SK-N-SH (cell line): ENCODE measurements at regions not wholly inside any gene's neighbourhood (a gene's known extent, or its start where the extent isn't known, plus 50 kb on each side); places are given as distances from the start of the nearest gene placed in this dataset.

ENCODE experiments used
- CTCF ChIA-PET: fragments of 300-600, 350-600 bp; formaldehyde crosslinking; extraction: SDS; loops from one replicate; lab custom pipeline; 2021; lab: Yijun Ruan, JAX
- POLR2A ChIA-PET: fragments of 350-600 bp; sonication (Branson Sonifier 250); formaldehyde crosslinking; extraction: SDS; loops from one replicate; lab custom pipeline; 2020; ENCODE audit warnings: antibody characterized with exemption, inconsistent platforms; lab: Yijun Ruan, JAX
- DNase-seq: peaks from one replicate; pipeline ENCODE4 v3.0.0; 2012
- H2AFZ ChIP-seq: fragments of 200-600 bp; sonication (generic); 2 replicates; pipeline ENCODE4 v1.8.1; 2016; ENCODE audit warnings: antibody characterized with exemption, mild to moderate bottlenecking, low read depth
- H3F3A ChIP-seq: fragments of 200-600 bp; sonication (generic); replicated peaks from 2 replicates; pipeline ENCODE3; 2016; ENCODE audit warnings: antibody characterized with exemption, mild to moderate bottlenecking; ENCODE audit not compliant: insufficient read depth
- H3K27ac ChIP-seq, 2 experiments: fragments of 200-500 bp in 1 of 2; fragments of 200-600 bp in 1 of 2; sonication (Bioruptor generic) in 1 of 2; sonication (generic), shearing (Covaris generic) in 1 of 2; 2 replicates each; pipeline versions ENCODE4 v1.5.1 to v1.6.1; 2014 to 2016; ENCODE audit warnings: low read depth in 2 of 2, inconsistent platforms in 1 of 2, low read length in 1 of 2, mild to moderate bottlenecking in 1 of 2, mixed read lengths in 1 of 2
- H3K27me3 ChIP-seq: fragments of 200-600 bp; sonication (generic), shearing (Covaris generic); 2 replicates; pipeline ENCODE4 v1.6.1; 2016; ENCODE audit warnings: mixed run types; ENCODE audit not compliant: insufficient read depth
- H3K36me3 ChIP-seq, 2 experiments: fragments of 200-500 bp in 1 of 2; fragments of 200-600 bp in 1 of 2; sonication (Bioruptor generic) in 1 of 2; sonication (generic) in 1 of 2; replicated peaks in 1 of 2; 2 replicates each; pipeline versions ENCODE3 to v1.5.1; 2014 to 2016; ENCODE audit warnings: low read length in 1 of 2, mild to moderate bottlenecking in 1 of 2; ENCODE audit not compliant: insufficient read depth in 2 of 2, control insufficient read depth in 1 of 2
- H3K4me1 ChIP-seq, 2 experiments: fragments of 200-500 bp in 1 of 2; fragments of 200-600 bp in 1 of 2; sonication (Bioruptor generic) in 1 of 2; sonication (generic), shearing (Covaris generic) in 1 of 2; 2 replicates each; pipeline versions ENCODE4 v1.5.1 to v1.6.1; 2014 to 2016; ENCODE audit warnings: low read depth in 1 of 2, low read length in 1 of 2, mixed run types in 1 of 2; ENCODE audit not compliant: insufficient read depth in 2 of 2, control insufficient read depth in 1 of 2
- H3K4me2 ChIP-seq: fragments of 200-600 bp; sonication (generic), shearing (Covaris generic); 2 replicates; pipeline ENCODE4 v1.6.1; 2017; ENCODE audit warnings: mixed run types
- H3K4me3 ChIP-seq, 2 experiments: fragments of 200-500 bp in 1 of 2; fragments of 200-600 bp in 1 of 2; sonication (Bioruptor generic) in 1 of 2; sonication (generic), shearing (Covaris generic) in 1 of 2; 2 replicates each; pipeline versions ENCODE4 v1.5.1 to v1.8.1; 2014 to 2016; ENCODE audit warnings: low read depth in 2 of 2, inconsistent platforms in 1 of 2, low read length in 1 of 2, mild to moderate bottlenecking in 1 of 2, mixed read lengths in 1 of 2, moderate library complexity in 1 of 2
- H3K79me2 ChIP-seq: fragments of 200-600 bp; sonication (generic); 2 replicates; pipeline ENCODE4 v1.8.1; 2017; ENCODE audit warnings: mild to moderate bottlenecking; ENCODE audit not compliant: insufficient read depth
- H3K9ac ChIP-seq: fragments of 200-600 bp; sonication (generic); 2 replicates; pipeline ENCODE4 v1.6.1; 2017; ENCODE audit warnings: mixed run types
- H3K9me2 ChIP-seq: fragments of 200-600 bp; sonication (generic); 2 replicates; pipeline ENCODE4 v1.6.1; 2017; ENCODE audit warnings: mixed run types
- H3K9me3 ChIP-seq: fragments of 200-600 bp; sonication (generic); 2 replicates; pipeline ENCODE4 v1.6.1; 2017; ENCODE audit warnings: mixed run types, mild to moderate bottlenecking, moderate library complexity
- H4K20me1 ChIP-seq: fragments of 200-600 bp; sonication (generic); 2 replicates; pipeline ENCODE4 v1.6.1; 2017; ENCODE audit warnings: mild to moderate bottlenecking, mixed run types; ENCODE audit not compliant: insufficient read depth
- CHD2 ChIP-seq: fragments of 150-350 bp; IDR thresholded peaks from 2 replicates; pipeline ENCODE4 v1.6.1; 2018; ENCODE audit warnings: low read length; ENCODE audit not compliant: partially characterized antibody
- CTCF ChIP-seq: fragments of 200-600 bp; sonication (generic); IDR thresholded peaks from 2 replicates; pipeline ENCODE4 v1.6.1; 2017; ENCODE audit warnings: antibody characterized with exemption, mild to moderate bottlenecking, moderate library complexity
- EP300 ChIP-seq, 2 experiments: IDR thresholded peaks; 2 replicates each; pipeline versions ENCODE4 v1.4.0 to v1.6.1; 2012; ENCODE audit warnings: borderline replicate concordance in 1 of 2, low read depth in 1 of 2, low read length in 1 of 2
- GATA2 ChIP-seq: sonication (generic); formaldehyde crosslinking; IDR thresholded peaks from 2 replicates; pipeline ENCODE4 v1.5.0; 2020; ENCODE audit warnings: mild to moderate bottlenecking, missing genetic modification reagents
- IRF3 ChIP-seq: fragments of 150-350 bp; IDR thresholded peaks from 2 replicates; pipeline ENCODE4 v1.6.1; 2016; ENCODE audit warnings: mild to moderate bottlenecking, low read depth, low read length
- JUND ChIP-seq: IDR thresholded peaks from 2 replicates; pipeline ENCODE4 v1.4.0; 2012
- NRF1 ChIP-seq: IDR thresholded peaks from 2 replicates; pipeline ENCODE4 v1.6.1; 2012; ENCODE audit warnings: low read depth, mild to moderate bottlenecking, low read length
- PBX3 ChIP-seq: IDR thresholded peaks from 2 replicates; pipeline ENCODE4; 2012
- POLR2AphosphoS5 ChIP-seq: IDR thresholded peaks from 2 replicates; pipeline ENCODE4 v1.6.1; 2012; ENCODE audit warnings: low read depth, low read length
- RAD21 ChIP-seq: IDR thresholded peaks from 2 replicates; pipeline ENCODE4 v1.6.1; 2012; ENCODE audit warnings: mild to moderate bottlenecking, low read length
- RFX5 ChIP-seq: IDR thresholded peaks from 2 replicates; pipeline ENCODE4 v1.6.1; 2012; ENCODE audit warnings: mild to moderate bottlenecking, improper control_type of control experiment, low read length
- RXRA ChIP-seq: IDR thresholded peaks from 2 replicates; pipeline ENCODE4 v1.4.0; 2012; ENCODE audit warnings: low read depth, mild to moderate bottlenecking, borderline replicate concordance
- TCF12 ChIP-seq: IDR thresholded peaks from 2 replicates; pipeline ENCODE4 v1.4.0; 2012
- USF1 ChIP-seq: IDR thresholded peaks from 2 replicates; pipeline ENCODE4 v1.4.0; 2012; ENCODE audit warnings: low read depth, borderline replicate concordance
- USF2 ChIP-seq: fragments of 150-350 bp; IDR thresholded peaks from 2 replicates; pipeline ENCODE4 v1.6.1; 2017; ENCODE audit warnings: antibody characterized with exemption, low read length, low read depth, borderline replicate concordance
- ZBTB33 ChIP-seq: IDR thresholded peaks from 2 replicates; pipeline ENCODE4 v1.4.0; 2012; ENCODE audit warnings: low read depth, borderline replicate concordance
- WGBS: methylation state at CpG from one replicate; pipeline ENCODE4 v1.1.6; 2017; ENCODE audit warnings: low lambda C conversion rate; 5-methylcytosine and 5-hydroxymethylcytosine counted together

GRCh38 chr2:38181806-38182491, 106.0 kb upstream of the CYP1B1 start:
- 82% methylated on average over 5 of the region's 5 CpGs for WGBS
- Histone ChIP-seq H3K4me2 (no peak overlapping the region), H2AFZ (no peak overlapping the region), H3K27me3 (no peaks in the 10 kb centered on the region), H3K9ac (no peak overlapping the region), H3K4me1 (peaks cover 0 to 5% of the 10 kb centered on the region in 2 experiments; a peak in 1 of 4 replicates), H3K36me3 (no peaks in the 10 kb centered on the region), H3F3A (peaks cover 9% of the 10 kb centered on the region)
- ChIA-PET CTCF (interaction anchor here (1.0 to 1.5 kb wide), 5 partner anchors 10 to 106 kb away, joined by 3 to 4 read pairs (median 4); partner anchors contain the start of gene CYP1B1), POLR2A (no interaction called here)
- TF ChIP-seq NRF1 (no peak), CTCF (no peak), IRF3 (no peak), RAD21 (no peak), USF1 (no peak), ZBTB33 (no peak), USF2 (no peak), RFX5 (no peak), TCF12 (no peak), GATA2 (CRISPR knock-in tag) (no peak), RXRA (no peak), POLR2AphosphoS5 (no peak), CHD2 (no peak), JUND (no peak), PBX3 (no peak), EP300 (IDR thresholded peaks at IDR 0.05; ENCODE audit: borderline replicate concordance in 1 of 2, low read depth in 1 of 2, low read length in 1 of 2) (no peak)
- TF ChIP-seq, all 33 proteins: peak for 0
- H3K9me2 ChIP-seq = no peaks in the 10 kb centered on the region
- no peaks in the 10 kb centered on the region for H3K9me3 ChIP-seq
- no peak overlapping the region for H3K27ac ChIP-seq
- H3K4me3 ChIP-seq = no peak overlapping the region
- no peak for DNase-seq
- H4K20me1 ChIP-seq = no peaks in the 10 kb centered on the region
- no peaks in the 10 kb centered on the region for H3K79me2 ChIP-seq
